ENCODE measurements at regions not wholly inside any gene's neighbourhood (a gene's known extent, or its start where the extent isn't known, plus 50 kb on each side); places are given as distances from the start of the nearest gene placed in this dataset.

- DNase-seq, result no peak
Observed at GRCh38 chr16:86287664-86288201, 222.6 kb upstream of the FOXF1 start.

GRCh38 chr16:86288716-86289294 lies 221.5 kb upstream of the FOXF1 start:
- no peak for DNase-seq

DNA sequence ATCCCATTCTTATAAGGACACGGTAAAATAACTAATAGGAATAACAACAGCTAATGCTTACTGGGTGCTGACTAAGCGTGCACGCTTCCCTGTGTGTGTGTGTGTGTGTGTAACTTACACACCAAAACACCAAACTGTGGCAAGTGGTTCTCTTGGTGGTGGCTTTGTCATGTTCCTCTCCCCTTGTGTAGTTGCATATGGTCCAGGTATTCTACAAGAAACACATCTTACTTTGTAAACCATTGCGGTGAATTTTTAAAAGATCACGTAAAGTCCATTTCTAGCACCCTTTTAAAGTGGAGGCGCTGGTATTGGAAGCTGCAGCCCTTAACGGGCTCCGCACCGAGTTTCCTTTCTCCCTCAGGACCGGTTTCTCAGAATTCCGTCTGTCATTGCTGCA lies 221.0 kb upstream of the FOXF1 start:
- no peak for DNase-seq

DNA sequence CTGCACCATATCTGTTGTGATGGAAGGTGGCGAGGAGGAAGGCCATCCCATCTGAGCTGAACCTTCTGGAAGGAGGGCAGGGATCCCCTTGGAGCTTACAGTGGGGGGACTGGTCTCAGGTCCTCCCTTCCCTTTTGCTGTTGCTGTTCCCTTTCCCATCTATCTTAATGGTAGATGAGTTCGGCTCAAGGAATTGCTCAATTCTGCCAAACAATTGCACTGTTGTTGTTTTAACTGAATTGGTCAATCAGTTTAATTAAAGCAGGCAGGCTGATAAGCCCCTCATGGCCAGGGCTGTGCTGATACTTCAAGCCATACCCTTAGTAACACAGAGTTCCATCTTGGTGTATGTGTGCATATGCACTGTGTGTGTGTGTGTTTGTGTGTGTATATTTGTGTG lies 220.4 kb upstream of the FOXF1 start:
- no peak for DNase-seq

DNA sequence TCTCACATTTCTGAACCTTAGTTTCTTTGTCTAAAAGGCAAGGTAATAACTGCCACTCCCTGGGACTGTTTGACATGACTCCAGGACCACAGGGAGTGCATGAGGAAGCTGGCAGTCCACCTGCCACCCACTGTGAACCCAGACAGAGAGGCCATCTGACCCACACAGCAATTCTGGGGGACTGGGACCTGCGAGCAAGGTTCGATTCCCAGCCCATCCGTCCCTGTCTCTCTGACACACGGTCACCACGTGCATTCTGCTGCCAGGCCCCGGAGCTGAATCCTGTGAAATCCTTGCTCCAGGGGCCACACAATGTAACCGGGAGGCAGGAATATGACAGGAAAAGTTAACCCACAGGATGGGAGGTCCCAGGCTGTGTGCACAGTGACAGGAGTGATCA lies 218.8 kb upstream of the FOXF1 start:
- no peak for DNase-seq

DNA sequence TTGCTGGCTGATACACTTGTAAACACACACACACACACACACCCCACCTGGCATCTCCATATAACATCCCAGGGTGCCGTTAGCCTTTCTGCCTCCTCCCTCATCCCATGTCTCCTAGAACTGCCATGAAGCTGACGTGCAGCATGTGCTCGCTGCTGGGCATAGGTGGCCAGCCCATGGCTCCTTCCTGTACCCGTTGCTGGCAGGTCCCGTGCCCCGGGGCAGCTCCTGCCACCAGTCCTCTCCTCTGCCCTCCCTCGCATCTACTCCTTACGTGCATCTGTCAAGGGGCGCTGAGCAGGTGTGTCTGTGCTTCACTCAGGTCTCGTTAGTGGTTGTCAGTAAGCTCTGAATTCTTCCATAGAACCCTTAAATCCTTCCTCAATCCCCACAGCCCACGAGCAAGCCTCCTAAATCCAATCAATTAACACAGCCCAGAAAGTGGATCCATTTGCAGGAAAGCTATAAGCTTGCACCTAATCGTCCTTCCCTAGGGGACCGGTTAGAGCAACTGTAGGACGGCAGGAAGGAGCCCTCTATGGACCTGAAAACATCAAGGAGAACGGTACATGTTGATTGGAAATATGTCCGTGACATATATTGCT lies 218.1 kb upstream of the FOXF1 start:
- DNase-seq, result no peak

- DNase-seq, result no peak
Observed at GRCh38 chr16:86292942-86293341, 217.4 kb upstream of the FOXF1 start.

GRCh38 chr16:86293906-86294305 lies 216.4 kb upstream of the FOXF1 start:
- no peak for DNase-seq

DNA sequence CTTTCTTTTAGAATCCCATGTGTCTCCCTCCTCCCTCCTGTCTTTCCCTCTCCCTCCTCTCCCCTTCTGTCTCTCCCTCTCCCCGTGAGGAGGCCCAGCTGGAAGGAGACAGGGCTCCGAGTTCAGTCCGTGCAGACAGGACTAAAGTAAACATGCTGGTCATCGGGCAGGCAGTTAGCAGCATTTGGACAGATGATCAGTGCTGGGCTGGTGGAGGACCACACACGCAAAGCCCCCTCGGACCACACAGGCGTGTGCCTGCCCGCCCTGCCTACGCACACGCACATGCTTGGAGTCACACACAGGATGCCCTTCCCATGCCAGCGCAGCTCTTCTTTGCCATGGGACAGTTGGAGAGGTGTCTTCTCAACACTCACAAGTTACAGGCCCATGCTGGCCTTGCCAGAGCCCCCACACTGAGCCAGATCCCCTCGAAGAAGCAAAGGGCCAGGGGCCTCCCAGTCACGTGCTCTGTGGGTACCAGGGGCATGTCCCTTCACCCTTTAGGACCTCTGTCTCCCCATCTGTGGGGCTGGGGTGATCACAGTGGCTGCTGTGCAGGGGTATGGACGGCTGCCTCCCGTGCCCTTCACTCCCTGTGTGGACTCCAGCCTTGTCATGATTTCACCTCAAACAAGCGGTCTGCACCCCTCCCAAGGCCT lies 215.7 kb upstream of the FOXF1 start:
- DNase-seq, result no peak

DNA sequence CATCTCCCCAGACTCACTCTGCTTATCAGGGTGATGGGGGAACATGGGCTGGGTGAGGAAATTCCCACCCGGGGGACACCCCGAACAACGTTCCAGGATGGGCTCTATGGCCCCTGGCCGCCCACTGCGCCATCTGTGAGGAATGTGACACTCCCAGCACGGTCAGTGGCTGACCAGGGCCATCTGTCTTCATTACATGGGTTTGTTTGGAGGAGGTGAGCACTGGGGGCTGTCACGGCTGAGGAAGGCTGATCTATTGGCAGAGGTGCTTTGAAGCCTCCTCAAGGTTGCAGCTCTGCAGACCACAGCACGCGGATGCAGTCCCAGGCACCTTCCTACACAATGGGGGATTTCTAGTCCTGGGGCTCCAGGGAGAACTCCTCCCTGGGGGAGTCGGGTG lies 214.1 kb upstream of the FOXF1 start:
- no peak for DNase-seq

DNA sequence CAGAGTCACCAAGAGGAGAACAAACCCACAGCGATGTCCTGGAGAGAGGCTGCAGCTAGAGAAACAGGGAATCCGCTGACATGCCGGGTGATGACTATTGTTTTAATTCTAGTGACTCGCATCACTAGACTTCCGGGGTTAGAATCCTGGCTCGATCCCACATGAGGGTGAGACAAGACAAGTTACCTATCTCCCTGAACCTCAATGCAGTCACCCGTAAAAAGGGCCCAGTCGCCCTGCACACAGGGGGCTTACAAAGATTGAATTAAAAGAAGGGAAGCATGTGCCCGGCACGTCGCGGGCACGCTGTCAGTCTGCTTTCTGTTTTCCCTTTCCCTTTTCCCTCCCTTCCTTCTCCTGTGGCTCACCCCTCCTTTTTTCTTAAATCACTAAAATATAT lies 212.9 kb upstream of the FOXF1 start:
- no peak for DNase-seq

GRCh38 chr16:86297866-86298757 lies 212.2 kb upstream of the FOXF1 start:
- DNase-seq, result no peak

DNA sequence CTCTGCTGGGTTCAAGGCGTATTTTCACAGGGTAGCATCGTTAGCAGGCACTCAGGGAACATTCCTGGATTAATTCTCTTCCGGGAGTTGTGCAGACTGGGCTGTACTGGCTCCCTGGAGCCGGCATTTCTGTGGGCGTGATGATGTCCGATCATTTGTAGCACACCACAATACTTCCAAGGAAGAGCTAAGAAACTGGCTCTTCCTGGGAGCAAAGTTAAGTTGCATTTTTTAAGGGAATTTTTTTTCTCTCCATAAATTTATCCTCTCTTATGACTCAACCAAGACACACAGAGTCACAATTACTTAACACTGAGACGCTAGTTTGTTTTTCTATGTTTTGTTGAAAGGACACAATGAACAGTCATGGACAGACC lies 211.6 kb upstream of the FOXF1 start:
- no peak for DNase-seq

DNA sequence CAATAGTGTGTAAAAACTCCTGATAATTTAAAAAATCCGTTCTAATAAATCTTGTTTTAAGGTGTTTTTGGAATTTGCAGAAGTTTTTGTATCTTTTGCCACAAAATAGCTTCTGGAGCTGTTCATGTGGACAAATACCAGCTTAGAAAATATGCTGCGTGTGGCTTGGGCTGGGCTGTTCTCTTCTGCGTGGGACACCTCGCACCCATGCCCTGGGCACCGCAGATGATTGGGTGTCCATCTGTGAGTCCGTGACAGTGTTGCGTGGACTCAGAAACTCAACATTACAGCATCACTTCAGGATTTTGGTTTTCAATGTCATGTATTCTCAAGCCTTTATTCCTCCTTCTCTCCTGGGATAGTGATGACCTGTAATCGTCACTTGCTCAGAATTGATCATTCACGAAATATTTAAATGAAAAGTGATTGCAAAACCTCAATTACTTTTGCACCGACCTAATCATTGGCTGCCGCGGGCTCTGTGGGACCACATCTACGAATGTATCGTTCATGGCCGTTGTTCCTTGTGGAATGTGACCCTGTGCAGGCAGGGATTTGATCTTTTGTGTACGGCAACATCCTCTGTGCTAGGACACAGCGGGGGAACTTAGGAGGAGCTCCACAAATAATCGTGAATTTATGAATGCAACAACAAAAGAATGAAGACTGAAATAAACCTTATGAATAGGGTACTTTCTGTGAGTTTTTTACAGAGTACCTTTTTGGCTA lies 210.3 kb upstream of the FOXF1 start:
- no peak for DNase-seq

- DNase-seq, result no peak
Observed at GRCh38 chr16:86300746-86301481, 209.4 kb upstream of the FOXF1 start.

GRCh38 chr16:86302421-86303109 lies 207.8 kb upstream of the FOXF1 start:
- no peak for DNase-seq

DNA sequence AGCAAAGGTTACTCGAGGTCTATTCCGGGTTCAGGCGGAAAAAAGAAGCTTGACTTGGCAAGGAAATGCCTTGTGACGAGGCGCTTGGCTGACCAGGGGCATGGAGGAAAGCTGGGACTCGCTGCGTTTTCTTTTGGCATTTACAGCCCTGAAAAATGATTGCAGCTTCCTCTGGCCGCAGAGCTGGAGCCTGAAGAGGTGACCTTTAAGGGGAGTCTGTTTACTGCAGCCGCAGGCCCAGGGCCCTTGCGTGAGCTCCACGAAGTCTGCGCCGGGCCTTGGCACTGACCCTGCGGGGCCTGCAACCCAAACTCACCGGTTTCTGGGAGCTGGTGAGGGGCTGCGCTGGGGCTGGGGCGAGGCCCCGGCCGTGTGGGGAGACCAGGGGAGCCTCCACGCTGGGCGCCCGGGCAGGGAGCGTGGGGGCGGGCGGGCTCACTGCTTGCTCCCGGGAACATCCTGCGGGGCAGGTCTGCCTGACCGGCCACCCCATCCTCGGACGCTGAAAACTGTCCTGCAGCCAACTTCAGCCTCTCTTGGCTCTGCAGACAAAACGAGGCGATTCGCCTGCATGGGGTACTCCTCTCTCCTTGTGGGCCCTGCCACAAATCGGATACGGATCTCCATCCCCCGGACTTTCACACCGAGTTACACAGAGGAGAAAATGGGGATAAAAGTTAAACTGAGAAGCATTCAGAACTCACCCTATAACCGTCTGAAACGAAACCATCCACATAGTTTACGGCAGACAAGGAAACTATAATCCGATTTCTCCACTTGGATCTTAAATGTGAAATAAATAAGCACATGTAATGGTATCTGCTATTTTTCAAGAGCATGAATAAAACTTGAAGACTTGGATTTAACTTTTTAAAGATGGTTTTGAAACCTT lies 206.3 kb upstream of the FOXF1 start:
- no peak for DNase-seq

DNA sequence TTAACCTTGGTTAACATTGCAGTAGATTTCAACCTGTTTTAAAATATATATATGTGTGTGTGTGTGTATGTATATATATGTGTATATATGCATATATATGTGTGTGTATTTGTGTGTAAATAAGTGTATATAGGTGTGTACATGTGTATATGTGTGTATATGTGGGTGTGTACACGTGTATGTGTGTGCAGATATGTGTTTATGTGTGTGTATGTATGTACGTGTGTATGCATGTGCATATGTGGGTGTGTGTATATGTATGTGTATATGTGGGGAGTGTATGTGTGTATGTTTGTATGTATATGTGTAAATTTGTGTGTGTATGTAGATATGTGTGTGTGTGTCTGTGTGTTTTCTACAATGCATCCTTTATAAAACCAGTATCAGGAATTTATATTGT lies 205.5 kb upstream of the FOXF1 start:
- no peak for DNase-seq

GRCh38 chr16:86305440-86305839 lies 204.9 kb upstream of the FOXF1 start:
- DNase-seq, result no peak

- DNase-seq, result no peak
Observed at GRCh38 chr16:86306011-86306644, 204.2 kb upstream of the FOXF1 start.
